Uterus (tissue), 3 donors: ENCODE measurements at regions not wholly inside any gene's neighbourhood (a gene's known extent, or its start where the extent isn't known, plus 50 kb on each side); places are given as distances from the start of the nearest gene placed in this dataset.

Experiments used
- DNase-seq, 2 donors: peaks; one replicate each; pipeline ENCODE4 v3.0.0-alpha.2; 2019 to 2020
- H3K27ac ChIP-seq, 2 donors: fragments of 200-600 bp; sonication (generic); 1 replicate in 1 of 2; 2 replicates in 1 of 2; pipeline ENCODE4 v1.5.1; 2016 to 2018
- H3K27me3 ChIP-seq, 2 donors: fragments of 200-600 bp; sonication (generic); one replicate each; pipeline ENCODE4 v1.5.1; 2018 to 2019; ENCODE audit warnings: control low read depth in 1 of 2
- H3K36me3 ChIP-seq, 2 donors: fragments of 200-600 bp; sonication (generic); one replicate each; pipeline ENCODE4 v1.5.1; 2019; ENCODE audit warnings: control low read depth in 1 of 2
- H3K4me1 ChIP-seq, 2 donors: fragments of 200-600 bp; sonication (generic); one replicate each; pipeline ENCODE4 v1.5.1; 2018 to 2019; ENCODE audit warnings: control low read depth in 1 of 2
- H3K4me3 ChIP-seq, 2 donors: fragments of 200-600 bp; sonication (generic); 1 replicate in 1 of 2; 2 replicates in 1 of 2; pipeline ENCODE4 v1.5.1; 2018 to 2019; ENCODE audit warnings: mild to moderate bottlenecking in 1 of 2
- H3K9me3 ChIP-seq, 2 donors: fragments of 200-600 bp; sonication (generic); one replicate each; pipeline ENCODE4 v1.5.1; 2019; ENCODE audit warnings: control low read depth in 1 of 2
- POLR2A ChIP-seq, 2 donors: fragments of 450-650 bp; IDR thresholded peaks; one replicate each; pipeline ENCODE4 v1.6.1; 2016; ENCODE audit warnings: antibody characterized with exemption in 2 of 2, mild to moderate bottlenecking in 1 of 2, moderate library complexity in 1 of 2
- intact Hi-C: fragments of 100-400 bp; cut with DNase I; formaldehyde crosslinking; loops from one replicate; pipeline ENCODE4 v1.15.1; 2023; ENCODE audit warnings: low total_unique reads
- TF ChIP-seq, protein P1 (sequence below), 4 experiments: fragments of 200-600 bp in 2 of 4; fragments of 450-650 bp in 2 of 4; sonication (generic) in 2 of 4; IDR thresholded peaks; one replicate each; pipeline ENCODE4 v1.5.1; 2016 to 2019; ENCODE audit warnings: antibody characterized with exemption in 4 of 4, mild to moderate bottlenecking in 2 of 4, moderate library complexity in 1 of 4
- donor health status: DM: yes; HTN: yes; CAD: no.

- H3K9me3 ChIP-seq = no peaks in the 10 kb centered on the region
- TF ChIP-seq POLR2A (IDR thresholded peaks at IDR 0.05) = no peak
- TF ChIP-seq, protein P1, sequence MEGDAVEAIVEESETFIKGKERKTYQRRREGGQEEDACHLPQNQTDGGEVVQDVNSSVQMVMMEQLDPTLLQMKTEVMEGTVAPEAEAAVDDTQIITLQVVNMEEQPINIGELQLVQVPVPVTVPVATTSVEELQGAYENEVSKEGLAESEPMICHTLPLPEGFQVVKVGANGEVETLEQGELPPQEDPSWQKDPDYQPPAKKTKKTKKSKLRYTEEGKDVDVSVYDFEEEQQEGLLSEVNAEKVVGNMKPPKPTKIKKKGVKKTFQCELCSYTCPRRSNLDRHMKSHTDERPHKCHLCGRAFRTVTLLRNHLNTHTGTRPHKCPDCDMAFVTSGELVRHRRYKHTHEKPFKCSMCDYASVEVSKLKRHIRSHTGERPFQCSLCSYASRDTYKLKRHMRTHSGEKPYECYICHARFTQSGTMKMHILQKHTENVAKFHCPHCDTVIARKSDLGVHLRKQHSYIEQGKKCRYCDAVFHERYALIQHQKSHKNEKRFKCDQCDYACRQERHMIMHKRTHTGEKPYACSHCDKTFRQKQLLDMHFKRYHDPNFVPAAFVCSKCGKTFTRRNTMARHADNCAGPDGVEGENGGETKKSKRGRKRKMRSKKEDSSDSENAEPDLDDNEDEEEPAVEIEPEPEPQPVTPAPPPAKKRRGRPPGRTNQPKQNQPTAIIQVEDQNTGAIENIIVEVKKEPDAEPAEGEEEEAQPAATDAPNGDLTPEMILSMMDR (IDR thresholded peaks at IDR 0.05) = no peak
- no peaks in the 10 kb centered on the region for H3K36me3 ChIP-seq
- H3K27ac ChIP-seq = no peak overlapping the region
- no peak for DNase-seq
- H3K4me3 ChIP-seq = no peak overlapping the region
- no peaks in the 10 kb centered on the region for H3K4me1 ChIP-seq
- intact Hi-C loops = no loop called here
- no peaks in the 10 kb centered on the region for H3K27me3 ChIP-seq
Observed at GRCh38 chr3:118799303-118799702, 235.3 kb downstream of the IGSF11 start.

DNA sequence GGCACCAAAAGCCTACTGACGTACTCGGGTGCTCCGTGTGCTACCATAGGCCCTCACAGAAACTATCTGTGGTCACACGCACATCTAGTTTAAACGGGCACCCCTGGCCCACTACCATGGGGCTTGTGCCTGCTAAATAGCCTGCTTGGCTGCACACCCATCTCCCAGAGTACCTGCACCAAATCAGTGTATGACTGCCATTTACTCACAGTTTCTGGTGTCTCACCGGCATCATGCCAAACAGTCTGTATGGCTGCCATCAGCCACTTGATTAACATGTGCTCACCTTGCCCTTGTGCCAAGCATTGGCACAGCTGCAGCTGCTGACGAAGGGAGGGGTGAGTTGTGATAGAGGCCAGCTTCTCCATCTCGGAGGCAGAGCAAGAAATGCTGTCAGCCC is 232.7 kb downstream of the IGSF11 start:
- no peak overlapping the region for H3K4me3 ChIP-seq

GRCh38 chr3:118802325-118803095 is 232.1 kb downstream of the IGSF11 start:
- intact Hi-C loops = no loop called here
- H3K4me1 ChIP-seq = no peaks in the 10 kb centered on the region

More for the DNA sequence above, 232.7 kb downstream of the IGSF11 start:
- TF ChIP-seq, protein P1 (IDR thresholded peaks at IDR 0.05) = no peak
- TF ChIP-seq POLR2A (IDR thresholded peaks at IDR 0.05) = no peak
- Histone ChIP-seq H3K36me3 (no peaks in the 10 kb centered on the region), H3K27ac (no peak overlapping the region), H3K27me3 (no peaks in the 10 kb centered on the region), H3K9me3 (no peaks in the 10 kb centered on the region), H3K4me1 (no peaks in the 10 kb centered on the region)
- intact Hi-C loops = no loop called here
- no peak for DNase-seq

DNA sequence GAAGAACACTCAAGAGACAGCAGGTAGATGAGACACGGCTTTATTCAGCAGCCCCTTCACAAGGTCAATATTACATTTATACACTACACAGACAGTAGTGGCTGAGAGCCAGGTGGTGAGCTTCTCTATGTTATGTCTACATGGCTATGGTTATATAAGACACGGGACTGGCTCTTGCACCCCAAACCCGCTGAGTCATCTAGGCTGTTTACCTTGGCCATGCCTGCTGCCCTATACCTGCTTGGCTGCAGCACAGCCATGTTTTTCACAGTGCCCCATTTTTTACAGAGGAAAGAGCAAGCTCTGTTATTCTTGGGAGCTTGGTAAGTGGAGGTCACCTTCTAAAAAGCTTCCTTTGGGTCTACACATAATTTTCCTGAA is 231.6 kb downstream of the IGSF11 start:
- no peaks in the 10 kb centered on the region for H3K36me3 ChIP-seq
- intact Hi-C loops = no loop called here

More at GRCh38 chr3:118802325-118803095, 232.1 kb downstream of the IGSF11 start:
- no peak for DNase-seq
- TF ChIP-seq POLR2A (IDR thresholded peaks at IDR 0.05) = no peak
- TF ChIP-seq, protein P1 (IDR thresholded peaks at IDR 0.05) = no peak
- no peak overlapping the region for H3K27ac ChIP-seq
- H3K9me3 ChIP-seq = no peaks in the 10 kb centered on the region
- no peaks in the 10 kb centered on the region for H3K36me3 ChIP-seq
- H3K27me3 ChIP-seq = no peaks in the 10 kb centered on the region
- H3K4me3 ChIP-seq = no peak overlapping the region

DNA sequence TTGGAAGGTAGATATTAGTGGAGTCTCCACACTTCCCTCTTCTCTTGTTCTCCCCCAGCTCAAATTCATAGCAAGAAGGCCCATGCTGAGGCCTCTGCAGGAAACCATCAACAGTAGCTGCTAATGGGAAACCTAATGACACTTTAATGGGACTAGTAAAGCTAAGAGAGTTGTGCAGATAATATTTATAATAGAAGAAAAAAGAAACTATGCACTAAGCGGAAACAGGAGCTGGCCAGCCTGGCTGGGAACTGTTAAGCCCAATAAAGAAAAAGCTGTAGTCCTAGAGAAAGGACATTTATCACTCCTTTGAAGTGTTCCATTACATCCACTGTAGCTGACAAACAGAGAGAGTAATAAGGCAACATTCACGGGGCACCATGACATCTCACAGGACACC is 229.6 kb downstream of the IGSF11 start:
- H3K27me3 ChIP-seq = no peaks in the 10 kb centered on the region
- H3K4me3 ChIP-seq = no peak overlapping the region
- no peak overlapping the region for H3K27ac ChIP-seq
- intact Hi-C loops = no loop called here
- H3K4me1 ChIP-seq = no peaks in the 10 kb centered on the region
- H3K9me3 ChIP-seq = no peaks in the 10 kb centered on the region
- DNase-seq = no peak
- TF ChIP-seq, protein P1 (IDR thresholded peaks at IDR 0.05) = no peak
- TF ChIP-seq POLR2A (IDR thresholded peaks at IDR 0.05) = no peak
- H3K36me3 ChIP-seq = no peaks in the 10 kb centered on the region

More for the DNA sequence above, 231.6 kb downstream of the IGSF11 start:
- no peaks in the 10 kb centered on the region for H3K27me3 ChIP-seq
- H3K4me3 ChIP-seq = no peak overlapping the region
- no peak overlapping the region for H3K27ac ChIP-seq
- DNase-seq = no peak
- TF ChIP-seq, protein P1 (IDR thresholded peaks at IDR 0.05) = no peak
- no peak for TF ChIP-seq POLR2A (IDR thresholded peaks at IDR 0.05)
- no peaks in the 10 kb centered on the region for H3K9me3 ChIP-seq
- no peaks in the 10 kb centered on the region for H3K4me1 ChIP-seq
